DND-41 (cell line): ENCODE measurements at regions not wholly inside any gene's neighbourhood (a gene's known extent, or its start where the extent isn't known, plus 50 kb on each side); places are given as distances from the start of the nearest gene placed in this dataset.

Experiments used
- CTCF ChIP-seq: IDR thresholded peaks from 2 replicates; pipeline ENCODE4 v1.5.1; 2012; ENCODE audit warnings: borderline replicate concordance, low read length, moderate library complexity, mild to moderate bottlenecking; ENCODE audit not compliant: poor library complexity, severe bottlenecking; ENCODE audit errors: extremely low read depth
- EZH2 ChIP-seq: IDR thresholded peaks from 3 replicates; pipeline ENCODE4 v1.6.1; 2012; ENCODE audit warnings: borderline replicate concordance, low read depth, mild to moderate bottlenecking, moderate library complexity, low read length, inconsistent platforms; ENCODE audit not compliant: severe bottlenecking

- TF ChIP-seq CTCF = no peak
- no peak for TF ChIP-seq EZH2
Observed at GRCh38 chr6:139443231-139444112, 69.0 kb upstream of the CITED2 start.
